Activated T-helper 17 cell treated with anti-CD3 and anti-CD28 coated beads, Interleukin-2, amount 50 U/mL, for 72 hours (primary cell): ENCODE measurements at regions not wholly inside any gene's neighbourhood (a gene's known extent, or its start where the extent isn't known, plus 50 kb on each side); places are given as distances from the start of the nearest gene placed in this dataset.
"Not testable (repeated sequence)": the region's sequence is repeated elsewhere in the genome, so short reads cannot be mapped to it uniquely, and the experiment has no call there.

Source experiments
- ATAC-seq: fragments of 150-1000 bp; cut with Tn5 transposase; replicated peaks from 2 replicates; pipeline ENCODE4 v1.10.0; 2021; ENCODE audit warnings: mild to moderate bottlenecking, moderate library complexity
- H3K27ac Mint-ChIP-seq: one replicate; pipeline ENCODE4 v1.8.0; 2022; ENCODE audit warnings: mixed read lengths
- H3K27me3 Mint-ChIP-seq: one replicate; pipeline ENCODE4 v1.8.0; 2022; ENCODE audit warnings: mixed read lengths
- H3K36me3 Mint-ChIP-seq: one replicate; pipeline ENCODE4 v1.8.0; 2022; ENCODE audit warnings: low read depth, mild to moderate bottlenecking, mixed read lengths
- H3K4me1 Mint-ChIP-seq: one replicate; pipeline ENCODE4 v1.8.0; 2022; ENCODE audit warnings: mixed read lengths
- H3K4me3 Mint-ChIP-seq: one replicate; pipeline ENCODE4 v1.8.0; 2022; ENCODE audit warnings: mild to moderate bottlenecking, mixed read lengths
- H3K9me3 Mint-ChIP-seq: one replicate; pipeline ENCODE4 v1.8.0; 2022; ENCODE audit warnings: mixed read lengths

DNA sequence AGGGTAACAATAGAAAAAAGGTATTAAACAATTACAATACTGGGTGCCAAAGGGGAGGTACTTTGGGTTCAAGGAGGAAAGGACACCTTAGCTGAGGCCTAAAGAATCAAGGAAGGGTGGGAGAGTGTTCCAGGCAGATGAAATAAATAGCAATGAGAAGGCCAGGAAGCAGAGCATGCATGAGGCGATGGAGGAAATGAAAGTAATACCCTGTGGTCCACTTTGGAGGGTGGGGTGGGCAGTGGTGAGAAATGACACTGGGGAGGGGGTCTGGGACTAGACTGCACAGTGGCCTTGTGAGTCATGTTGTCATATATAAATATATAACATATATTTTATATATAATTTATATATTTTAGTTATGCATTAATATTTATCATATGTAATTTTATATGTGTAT is 55.9 kb downstream of the BHLHE40 start:
- Mint-ChIP-seq H3K9me3 (no peaks in the 10 kb centered on the region), H3K36me3 (no peaks in the 10 kb centered on the region), H3K4me3 (no peak overlapping the region), H3K4me1 (peaks cover 11% of the 10 kb centered on the region), H3K27ac (no peak overlapping the region), H3K27me3 (no peaks in the 10 kb centered on the region)
- ATAC-seq = no peak

DNA sequence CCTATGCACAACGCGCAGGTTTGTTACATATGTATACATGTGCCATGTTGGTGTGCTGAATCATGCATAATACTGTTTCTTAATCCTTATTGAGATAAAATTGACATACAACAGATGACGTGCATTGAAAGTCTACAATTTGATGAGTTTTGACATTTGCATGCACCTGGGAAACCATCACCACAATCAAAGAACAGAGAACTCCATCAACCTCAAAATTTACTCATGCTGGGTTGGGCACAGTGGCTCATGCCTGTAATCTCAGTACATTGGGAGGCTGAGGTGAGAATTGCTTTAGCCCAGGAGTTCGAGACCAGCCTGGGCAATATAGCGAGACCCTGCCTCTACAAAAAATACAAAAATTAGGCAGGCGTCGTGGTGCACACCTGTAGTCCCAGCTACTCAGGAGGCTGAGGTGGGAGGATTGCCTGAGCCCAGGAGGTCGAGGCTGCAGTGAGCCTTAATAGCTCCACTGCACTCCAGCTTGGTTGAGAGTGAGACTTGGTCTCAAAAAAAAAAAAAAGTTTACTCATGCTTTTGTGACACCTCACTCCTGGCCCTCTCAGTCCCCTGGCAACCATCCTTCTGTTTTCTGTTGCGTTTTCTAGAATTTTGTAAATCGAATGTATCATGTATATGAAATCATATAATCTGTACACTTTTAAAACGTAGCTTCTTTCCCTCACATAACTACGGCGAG is 56.6 kb downstream of the BHLHE40 start:
- Mint-ChIP-seq H3K36me3 (no peaks in the 10 kb centered on the region), H3K27ac (peak overlapping the region; percentile 81), H3K4me3 (no peak overlapping the region), H3K4me1 (peaks cover 11% of the 10 kb centered on the region), H3K27me3 (no peaks in the 10 kb centered on the region), H3K9me3 (no peaks in the 10 kb centered on the region)
- ATAC-seq = peak; percentile 38

DNA sequence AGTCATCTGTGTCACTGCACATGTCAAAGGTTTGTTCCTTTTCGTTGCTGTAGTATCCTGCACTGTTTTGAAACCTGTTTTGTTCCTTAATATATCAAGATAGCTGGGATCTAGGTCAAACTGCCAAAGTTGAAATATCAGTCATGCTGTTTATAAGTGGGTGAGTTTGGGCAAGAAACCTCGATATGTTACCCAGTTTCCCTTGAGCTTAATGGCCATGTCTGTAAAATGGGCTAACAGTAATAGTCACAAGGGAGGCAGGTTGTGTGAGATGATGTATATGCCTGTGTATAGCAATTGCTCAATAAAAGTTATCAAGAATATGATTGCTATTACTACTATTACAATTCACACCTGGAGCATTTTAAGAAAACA is 57.1 kb downstream of the BHLHE40 start:
- peak overlapping the region; percentile 81 for H3K27ac Mint-ChIP-seq
- no peaks in the 10 kb centered on the region for H3K9me3 Mint-ChIP-seq
- no peaks in the 10 kb centered on the region for H3K36me3 Mint-ChIP-seq
- H3K4me1 Mint-ChIP-seq = peaks cover 11% of the 10 kb centered on the region
- ATAC-seq = no peak
- no peaks in the 10 kb centered on the region for H3K27me3 Mint-ChIP-seq
- H3K4me3 Mint-ChIP-seq = peak overlapping the region; percentile 11

DNA sequence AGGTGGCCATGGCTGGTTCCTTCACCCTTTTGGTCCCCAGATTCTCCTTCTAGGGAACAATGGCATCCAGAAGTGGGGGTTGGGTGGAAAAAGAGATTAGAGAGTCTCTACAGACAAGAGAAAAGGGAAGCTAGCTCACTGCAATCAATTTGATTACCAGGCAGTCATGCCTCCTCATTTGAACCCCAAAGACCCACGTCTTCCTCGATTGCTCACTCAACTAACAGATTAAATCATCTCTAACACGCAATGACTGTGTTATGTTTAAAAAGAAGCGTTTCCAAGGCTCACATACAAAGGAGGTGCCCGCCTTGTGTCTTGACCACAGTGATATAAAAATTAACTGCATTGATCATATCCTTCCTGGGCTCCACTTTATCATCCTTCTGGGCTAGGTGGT is 57.6 kb downstream of the BHLHE40 start:
- Mint-ChIP-seq H3K27me3 (no peaks in the 10 kb centered on the region), H3K36me3 (no peaks in the 10 kb centered on the region), H3K4me1 (peaks cover 11% of the 10 kb centered on the region), H3K27ac (peak overlapping the region; percentile 81), H3K9me3 (no peaks in the 10 kb centered on the region), H3K4me3 (peak overlapping the region; percentile 11)
- ATAC-seq = peak; percentile 47

DNA sequence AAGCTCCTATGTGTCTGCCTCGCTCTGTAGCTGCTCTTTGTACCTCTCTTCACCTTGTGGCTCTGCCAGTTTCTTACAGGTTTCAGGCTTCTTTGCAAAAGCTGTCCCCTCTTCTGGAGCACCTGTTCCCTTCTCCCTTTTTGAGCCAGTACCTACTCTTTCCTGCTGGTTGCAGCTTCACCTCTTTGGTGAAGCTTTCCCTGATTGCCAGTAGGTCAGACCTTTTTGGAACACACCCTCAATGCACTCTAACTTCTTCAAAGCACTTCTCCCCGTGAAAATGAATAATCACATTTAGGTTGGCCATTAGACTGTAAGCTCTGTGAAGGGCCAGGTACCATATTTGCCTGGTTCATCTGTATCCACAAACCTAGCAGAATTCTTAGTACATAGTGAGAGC is 60.3 kb downstream of the BHLHE40 start:
- Mint-ChIP-seq H3K27me3 (no peaks in the 10 kb centered on the region), H3K4me1 (peaks cover 11% of the 10 kb centered on the region), H3K36me3 (no peaks in the 10 kb centered on the region), H3K9me3 (no peaks in the 10 kb centered on the region), H3K27ac (peak overlapping the region; percentile 81), H3K4me3 (no peak overlapping the region)
- no peak for ATAC-seq

DNA sequence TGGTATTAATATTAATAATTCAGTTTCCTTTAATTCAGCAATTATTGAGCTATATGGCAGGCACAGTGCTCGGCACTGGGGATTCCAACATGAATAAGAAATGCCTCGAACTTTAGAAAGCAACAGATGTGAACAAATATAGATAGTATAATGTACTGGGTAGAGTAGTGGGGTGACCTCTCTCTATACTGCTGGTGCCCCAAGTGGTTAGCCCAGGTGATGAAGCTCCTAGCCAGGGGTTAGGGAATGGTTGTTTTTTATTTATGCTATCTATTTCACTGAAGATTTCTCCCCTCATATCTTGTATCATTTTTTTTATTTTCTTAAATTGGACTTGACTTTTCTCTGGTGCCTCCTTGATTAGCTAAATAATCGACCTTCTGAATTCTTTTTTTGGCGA is 62.1 kb downstream of the BHLHE40 start:
- no peaks in the 10 kb centered on the region for H3K9me3 Mint-ChIP-seq
- no peak overlapping the region for H3K4me3 Mint-ChIP-seq
- no peaks in the 10 kb centered on the region for H3K36me3 Mint-ChIP-seq
- no peak for ATAC-seq
- H3K4me1 Mint-ChIP-seq = peaks cover 11% of the 10 kb centered on the region
- no peak overlapping the region for H3K27ac Mint-ChIP-seq
- H3K27me3 Mint-ChIP-seq = no peaks in the 10 kb centered on the region

DNA sequence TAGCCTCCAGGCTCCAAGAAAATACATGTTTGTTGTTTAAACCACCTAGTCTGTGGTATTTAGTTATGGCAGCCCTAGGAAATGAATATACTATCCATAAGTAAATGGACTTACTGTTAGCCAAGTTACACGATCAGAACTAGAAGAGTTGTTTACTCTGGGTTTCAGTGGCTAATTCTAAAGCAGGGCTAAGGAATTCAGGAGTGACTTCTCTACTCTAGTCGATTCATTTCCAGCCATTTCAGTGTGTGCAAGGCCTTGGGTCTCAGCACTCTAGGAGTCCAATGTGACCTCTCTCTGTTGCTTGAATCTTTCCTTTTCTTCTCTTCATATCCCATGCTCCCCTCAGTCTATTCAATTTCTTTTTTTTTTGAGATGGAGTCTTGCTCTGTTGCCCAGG is 66.7 kb downstream of the BHLHE40 start:
- Mint-ChIP-seq H3K27ac (no peak overlapping the region), H3K4me1 (no peaks in the 10 kb centered on the region), H3K36me3 (no peaks in the 10 kb centered on the region), H3K4me3 (no peak overlapping the region), H3K9me3 (peaks cover 5% of the 10 kb centered on the region), H3K27me3 (no peaks in the 10 kb centered on the region)
- ATAC-seq = no peak

DNA sequence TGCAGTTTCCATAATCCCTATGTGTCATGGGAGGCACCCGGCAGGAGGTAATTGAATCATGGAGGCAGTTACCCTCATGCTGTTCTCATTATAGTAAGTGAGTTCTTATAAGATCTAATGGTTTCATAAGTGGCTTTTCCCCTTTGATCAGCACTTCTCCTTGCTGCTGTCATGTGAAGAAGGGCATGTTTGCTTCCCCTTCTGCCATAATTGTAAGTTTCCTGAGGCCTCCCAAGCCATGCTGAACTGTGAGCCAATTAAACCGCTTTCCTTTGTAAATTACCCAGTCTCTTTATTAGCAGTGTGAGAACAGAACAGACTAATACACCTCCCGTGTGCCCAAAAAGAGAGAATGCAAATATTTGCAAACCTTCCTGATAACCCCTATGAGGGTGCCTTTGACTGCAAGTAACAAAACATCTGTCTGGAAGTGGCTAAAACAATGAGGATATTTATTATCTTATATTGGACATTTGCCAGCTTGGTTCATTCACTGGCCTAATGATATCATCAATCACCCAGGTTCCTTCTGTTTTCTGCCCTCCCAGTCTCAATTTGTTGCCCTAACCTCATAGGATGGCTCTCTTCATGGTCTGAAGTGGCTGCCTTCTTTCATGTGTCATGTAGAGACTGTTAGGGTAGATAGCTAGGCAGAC is 68.7 kb downstream of the BHLHE40 start:
- H3K4me3 Mint-ChIP-seq = no peak overlapping the region
- no peak for ATAC-seq
- peaks cover 5% of the 10 kb centered on the region for H3K9me3 Mint-ChIP-seq
- H3K4me1 Mint-ChIP-seq = peaks cover 14% of the 10 kb centered on the region
- H3K36me3 Mint-ChIP-seq = no peaks in the 10 kb centered on the region
- no peak overlapping the region for H3K27ac Mint-ChIP-seq
- H3K27me3 Mint-ChIP-seq = no peaks in the 10 kb centered on the region

DNA sequence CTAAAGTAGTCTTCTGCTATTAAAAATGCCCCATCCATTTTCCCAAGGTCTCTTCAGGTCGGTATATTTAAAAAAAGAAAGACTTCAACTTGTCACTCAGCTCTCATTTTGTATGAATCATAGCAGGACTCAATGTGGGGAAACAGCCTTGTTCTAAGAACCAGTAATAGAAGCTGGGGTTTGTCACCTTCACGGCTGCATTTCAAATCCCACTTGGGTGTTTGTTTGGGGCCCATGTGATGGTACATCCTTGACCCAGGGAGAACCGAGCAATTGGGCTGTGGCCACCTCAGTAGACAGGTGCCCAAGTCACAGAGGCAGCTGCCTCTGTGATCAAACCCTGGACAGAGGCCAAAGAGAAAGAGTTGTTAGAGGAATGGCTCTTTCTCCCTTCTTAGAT is 70.3 kb upstream of the ARL8B start:
- H3K4me1 Mint-ChIP-seq = peaks cover 24% of the 10 kb centered on the region
- peak overlapping the region; percentile 79 for H3K27ac Mint-ChIP-seq
- peak overlapping the region; percentile 30 for H3K4me3 Mint-ChIP-seq
- ATAC-seq = peak; percentile 90
- H3K36me3 Mint-ChIP-seq = no peaks in the 10 kb centered on the region
- peaks cover 5% of the 10 kb centered on the region for H3K9me3 Mint-ChIP-seq
- H3K27me3 Mint-ChIP-seq = no peaks in the 10 kb centered on the region

DNA sequence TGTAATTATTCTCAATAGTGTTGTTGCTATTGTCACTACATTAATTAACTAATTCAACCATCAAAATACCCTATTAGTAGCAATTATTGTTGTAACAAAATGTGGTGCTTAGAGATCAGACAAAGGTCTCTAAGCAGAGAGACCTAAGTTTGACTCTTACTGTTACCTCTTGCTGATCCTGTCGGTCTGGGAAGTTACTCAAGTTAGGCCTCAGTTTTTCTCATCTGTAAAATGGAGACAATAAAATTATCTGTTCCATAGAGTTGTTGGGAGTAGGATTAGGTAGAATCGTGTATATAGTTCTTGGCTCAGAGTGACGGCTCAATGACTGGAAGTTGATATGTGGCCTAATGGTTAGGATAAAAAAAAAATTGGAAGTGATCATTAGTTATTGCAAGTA is 69.8 kb upstream of the ARL8B start:
- Mint-ChIP-seq H3K36me3 (no peaks in the 10 kb centered on the region), H3K4me3 (peak overlapping the region; percentile 30), H3K27me3 (no peaks in the 10 kb centered on the region), H3K27ac (peak overlapping the region; percentile 79), H3K9me3 (peaks cover 5% of the 10 kb centered on the region), H3K4me1 (peaks cover 24% of the 10 kb centered on the region)
- ATAC-seq = no peak

DNA sequence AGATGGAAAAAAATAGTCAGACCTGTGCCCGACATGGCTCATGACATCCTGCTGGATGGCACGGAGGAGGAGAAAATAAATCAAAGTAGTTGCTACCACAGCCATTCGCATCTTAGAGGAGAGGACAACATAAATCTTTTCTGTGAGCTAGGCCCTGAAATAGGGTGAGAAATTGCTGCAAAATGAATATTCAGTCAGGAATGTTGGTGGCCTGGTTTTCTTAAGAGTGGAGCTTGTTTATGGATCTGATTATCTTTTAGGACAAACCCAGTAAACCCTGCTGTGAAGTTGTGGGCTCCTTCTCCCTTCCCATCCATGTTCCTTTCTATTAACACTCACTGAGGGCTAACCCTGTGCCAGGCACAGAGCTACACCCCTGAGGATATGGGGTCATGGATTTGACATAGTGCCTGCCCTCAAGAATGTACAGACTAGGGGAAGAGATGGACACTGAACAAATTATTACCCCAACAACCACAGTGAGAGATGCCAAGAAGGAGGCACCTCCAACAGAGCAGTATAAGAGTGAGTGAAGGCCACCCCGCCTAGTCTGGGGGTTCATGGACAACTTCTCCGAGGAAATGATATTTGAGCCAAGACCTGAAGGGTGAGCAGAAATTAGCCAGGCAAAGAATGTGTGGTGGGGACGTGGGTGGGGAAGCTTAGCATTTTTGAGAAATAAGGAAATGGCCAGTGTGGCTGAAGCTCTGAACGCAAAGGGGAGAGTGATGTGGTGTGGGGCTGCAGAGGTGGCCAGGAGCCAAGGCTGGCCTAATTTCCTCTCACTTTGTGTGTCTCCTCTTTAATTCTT is 68.9 kb upstream of the ARL8B start:
- Mint-ChIP-seq H3K27ac (peak overlapping the region; percentile 79), H3K4me1 (peaks cover 24% of the 10 kb centered on the region), H3K27me3 (no peaks in the 10 kb centered on the region), H3K9me3 (no peaks in the 10 kb centered on the region), H3K36me3 (no peaks in the 10 kb centered on the region), H3K4me3 (peak overlapping the region; percentile 30)
- ATAC-seq = no peak

DNA sequence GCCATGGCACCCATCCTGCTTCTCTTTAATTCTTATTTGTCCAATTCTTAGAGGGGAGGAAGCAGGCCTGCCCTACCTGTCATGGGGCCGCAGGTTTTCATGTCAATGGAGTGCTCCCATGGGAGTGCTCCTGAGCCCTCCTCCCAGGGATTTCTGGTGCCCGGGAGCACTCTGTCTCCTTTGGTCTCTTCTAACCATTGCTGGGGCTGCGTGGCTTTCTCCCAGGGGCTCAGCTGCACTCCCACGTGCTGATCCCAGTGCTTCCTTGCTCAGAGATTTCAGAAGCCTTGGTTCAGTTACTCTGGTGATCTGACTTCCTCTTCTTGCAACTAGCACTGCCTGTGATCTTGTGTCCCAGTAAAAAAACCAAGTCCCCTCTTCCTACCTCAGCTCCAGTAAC is 68.0 kb upstream of the ARL8B start:
- no peak for ATAC-seq
- peaks cover 3% of the 10 kb centered on the region for H3K27me3 Mint-ChIP-seq
- H3K4me1 Mint-ChIP-seq = peaks cover 24% of the 10 kb centered on the region

DNA sequence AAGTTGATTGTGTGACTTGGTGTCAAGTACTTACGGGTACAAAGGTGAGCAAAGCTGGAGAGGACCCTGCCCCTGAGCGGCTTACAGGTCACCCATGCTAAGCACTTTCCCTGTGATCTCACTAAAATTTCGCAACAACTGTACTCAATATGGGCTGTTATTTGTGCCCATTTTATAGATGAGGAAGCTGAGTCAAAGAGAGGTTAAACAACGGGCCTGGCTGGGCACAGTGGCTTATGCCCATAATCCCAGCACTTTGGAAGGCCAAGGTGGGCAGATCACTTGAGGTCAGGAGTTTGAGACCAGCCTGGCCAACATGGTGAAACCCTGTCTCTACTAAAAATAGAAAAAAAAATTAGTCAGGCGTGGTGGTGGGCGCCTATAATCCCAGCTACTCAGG is 67.5 kb upstream of the ARL8B start:
- not testable (repeated sequence) for H3K27me3 Mint-ChIP-seq, ATAC-seq, H3K36me3 Mint-ChIP-seq, H3K9me3 Mint-ChIP-seq, H3K4me3 Mint-ChIP-seq
- H3K4me1 Mint-ChIP-seq = peaks cover 24% of the 10 kb centered on the region
- peak overlapping the region; percentile 51 for H3K27ac Mint-ChIP-seq

More for the DNA sequence above, 68.0 kb upstream of the ARL8B start:
- Mint-ChIP-seq H3K36me3 (no peaks in the 10 kb centered on the region), H3K27ac (peak overlapping the region; percentile 51), H3K9me3 (no peaks in the 10 kb centered on the region), H3K4me3 (no peak overlapping the region)

DNA sequence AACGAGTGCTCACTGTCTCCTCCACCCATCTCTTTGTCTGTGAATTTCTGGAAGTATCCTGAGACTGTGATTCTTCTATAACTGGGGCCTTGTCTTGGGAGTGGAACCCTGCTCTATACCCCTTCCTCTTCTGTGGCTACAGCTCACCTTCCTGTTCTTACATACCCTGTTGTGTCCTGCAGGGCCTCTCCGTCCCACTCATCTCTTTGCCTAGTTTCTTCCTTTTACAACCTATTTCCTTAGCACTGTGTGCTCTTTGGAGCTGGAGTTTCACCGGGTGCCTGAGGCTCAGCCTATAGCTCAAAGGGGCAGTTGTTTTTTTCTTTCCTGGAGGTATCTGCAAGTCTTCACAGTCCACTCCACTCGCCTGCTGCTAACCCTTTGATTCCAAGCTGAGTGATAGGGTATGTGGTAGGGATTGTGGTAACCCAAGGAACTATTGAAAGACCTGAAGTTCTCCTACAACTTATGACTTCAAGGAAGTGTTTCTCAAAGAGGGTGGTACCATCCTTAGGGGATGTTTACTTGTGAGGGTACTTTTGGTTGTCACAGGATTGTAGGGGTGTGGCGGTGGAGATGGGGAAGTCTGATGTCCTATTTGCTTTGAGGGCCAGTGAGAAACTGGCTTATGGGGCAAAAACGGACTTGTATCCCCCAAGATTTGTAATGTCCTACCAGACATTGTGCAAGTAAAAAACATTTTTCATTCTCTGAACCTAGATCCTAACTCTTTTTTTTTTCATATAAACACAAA is 66.6 kb upstream of the ARL8B start:
- Mint-ChIP-seq H3K36me3 (no peaks in the 10 kb centered on the region), H3K27ac (peak overlapping the region; percentile 57), H3K4me1 (peaks cover 24% of the 10 kb centered on the region), H3K27me3 (peaks cover 6% of the 10 kb centered on the region), H3K4me3 (peak overlapping the region; percentile 11), H3K9me3 (no peaks in the 10 kb centered on the region)
- peak; percentile 20 for ATAC-seq
